Cardiac septum (tissue), 1 donor: ENCODE measurements at regions not wholly inside any gene's neighbourhood (a gene's known extent, or its start where the extent isn't known, plus 50 kb on each side); places are given as distances from the start of the nearest gene placed in this dataset.

Source experiments
- DNase-seq: peaks from one replicate; pipeline ENCODE4 v3.0.0-alpha.2; 2020; ENCODE audit warnings: low spot score
- intact Hi-C: fragments of 100-400 bp; cut with DNase I; formaldehyde crosslinking; loops from one replicate; pipeline ENCODE4 v1.14.0; 2022
- donor health status: DM: no; HTN: no; CAD: no.

GRCh38 chr16:66164581-66165247, 201.8 kb upstream of the CDH5 start:
- no peak for DNase-seq
- intact Hi-C loops, result no loop called here

DNA sequence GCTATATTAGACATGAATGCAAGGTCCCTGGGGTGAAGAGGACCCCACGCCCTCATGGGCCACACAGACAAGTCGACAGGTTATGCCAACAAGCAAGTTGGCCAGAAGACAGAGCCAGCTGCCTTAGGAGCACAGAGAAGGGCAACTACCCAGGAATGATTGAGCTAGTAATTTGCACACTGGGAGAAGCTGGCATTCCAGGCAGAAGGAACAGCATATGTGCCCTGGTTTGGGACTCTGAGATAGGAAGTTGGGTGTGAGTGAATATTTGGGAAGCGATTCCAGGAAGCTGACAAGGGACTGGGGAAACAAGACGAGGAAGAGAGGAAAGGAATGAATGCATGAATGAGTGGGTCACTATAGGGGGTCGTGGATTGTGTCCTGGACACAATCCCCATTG, 203.7 kb upstream of the CDH5 start:
- intact Hi-C loops, result no loop called here
- no peak for DNase-seq

GRCh38 chr16:66161942-66162341, 204.5 kb upstream of the CDH5 start:
- DNase-seq, result no peak
- intact Hi-C loops, result no loop called here

GRCh38 chr16:66161269-66161668, 205.2 kb upstream of the CDH5 start:
- no peak for DNase-seq
- intact Hi-C loops, result no loop called here

DNA sequence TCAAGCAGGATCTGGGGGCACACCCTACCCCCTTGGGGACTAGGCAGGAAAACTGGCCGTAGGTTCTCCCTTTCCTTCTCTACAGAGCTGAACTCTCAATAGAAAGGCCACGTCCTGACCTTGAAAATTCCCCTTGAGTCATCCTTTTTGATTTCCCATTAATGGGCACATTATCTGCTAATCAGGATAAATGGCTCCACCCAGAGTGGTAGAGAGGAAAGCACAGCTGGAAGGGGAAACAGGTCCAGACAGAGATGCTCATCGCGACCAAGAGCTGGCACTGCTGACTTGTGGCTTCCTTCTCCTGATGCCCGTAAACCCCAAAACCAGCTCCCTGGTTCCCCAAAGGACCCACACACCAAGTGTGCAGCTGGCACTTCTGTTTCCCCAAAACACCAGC, 206.5 kb upstream of the CDH5 start:
- intact Hi-C loops, result no loop called here

GRCh38 chr16:66156538-66156937, 210.0 kb upstream of the CDH5 start:
- intact Hi-C loops, result no loop called here
- DNase-seq, result no peak

More for the DNA sequence above, 206.5 kb upstream of the CDH5 start:
- DNase-seq, result no peak

DNA sequence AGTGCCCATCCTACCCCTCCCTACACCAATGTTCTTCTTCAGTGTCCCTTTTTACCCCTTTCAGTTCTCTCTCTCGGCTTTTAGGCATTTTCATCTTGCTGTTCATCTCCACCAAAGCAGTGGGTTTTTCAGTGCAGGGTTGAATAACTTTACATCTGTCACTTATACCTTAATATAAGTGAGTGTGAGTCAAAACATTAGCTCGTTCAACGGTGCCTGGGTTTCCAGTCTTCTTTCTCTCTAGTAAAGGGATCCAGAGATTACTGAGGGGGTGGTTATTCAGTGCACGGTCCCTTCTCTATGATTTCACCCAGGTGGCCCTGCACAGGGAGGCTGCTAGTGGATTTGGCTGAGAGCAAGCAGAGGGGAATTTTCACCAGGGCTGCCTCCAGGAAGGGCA, 210.6 kb upstream of the CDH5 start:
- intact Hi-C loops, result no loop called here

GRCh38 chr16:66154801-66155200, 211.7 kb upstream of the CDH5 start:
- intact Hi-C loops, result no loop called here
- DNase-seq, result no peak

More for the DNA sequence above, 210.6 kb upstream of the CDH5 start:
- no peak for DNase-seq

DNA sequence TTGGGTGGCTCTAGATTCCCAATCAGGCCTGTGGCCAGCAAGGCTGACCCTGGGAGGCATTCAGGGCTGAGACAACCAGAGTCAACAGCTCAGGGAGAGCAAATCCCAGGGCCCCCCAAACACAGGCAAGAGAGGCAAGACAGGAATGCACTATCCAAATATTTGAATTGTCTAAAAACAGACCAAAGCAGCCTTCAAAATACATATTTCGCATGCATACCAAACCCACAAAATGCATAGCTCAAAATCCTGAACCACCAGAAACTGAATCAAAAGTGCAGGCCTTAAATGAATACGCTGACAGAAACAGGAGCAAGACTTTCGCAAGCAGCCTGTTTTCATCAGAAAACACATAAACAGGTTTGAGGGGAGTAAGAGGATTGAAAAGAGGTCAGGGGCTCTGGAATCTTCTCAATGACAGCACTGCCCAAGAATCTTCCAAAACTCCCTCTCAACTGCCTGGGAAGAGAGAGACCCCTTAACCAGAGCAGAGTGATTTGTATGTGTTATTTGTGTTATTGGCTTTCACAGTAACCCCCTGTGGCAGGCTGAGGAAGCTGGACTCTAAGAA, 213.6 kb upstream of the CDH5 start:
- no peak for DNase-seq
- intact Hi-C loops, result no loop called here

- no peak for DNase-seq
- intact Hi-C loops, result no loop called here
Observed at GRCh38 chr16:66152181-66152580, 214.3 kb upstream of the CDH5 start.

GRCh38 chr16:66150698-66151482, 215.6 kb upstream of the CDH5 start:
- intact Hi-C loops, result no loop called here
- DNase-seq, result no peak

GRCh38 chr16:66147291-66147690, 219.2 kb upstream of the CDH5 start:
- intact Hi-C loops, result no loop called here
- no peak for DNase-seq

DNA sequence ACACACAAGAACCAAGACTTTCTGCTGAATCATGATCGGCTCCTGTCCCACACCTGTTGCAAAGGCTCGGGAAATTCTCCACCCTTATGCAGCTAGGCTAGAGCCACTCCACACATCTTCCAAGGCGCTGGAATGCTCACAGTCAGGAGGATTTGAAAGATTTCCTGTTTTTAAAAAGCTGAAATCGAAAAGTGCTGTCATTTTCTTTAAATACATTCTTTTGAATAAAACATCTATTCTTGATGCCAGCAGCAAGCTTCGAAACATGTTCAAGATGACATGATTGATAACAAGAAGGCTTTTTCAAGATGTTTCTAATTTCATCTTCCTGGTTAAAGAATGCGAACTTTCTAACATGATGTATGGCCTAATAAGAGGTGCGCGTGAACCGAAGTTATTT, 219.7 kb upstream of the CDH5 start:
- DNase-seq, result no peak
- intact Hi-C loops, result no loop called here

DNA sequence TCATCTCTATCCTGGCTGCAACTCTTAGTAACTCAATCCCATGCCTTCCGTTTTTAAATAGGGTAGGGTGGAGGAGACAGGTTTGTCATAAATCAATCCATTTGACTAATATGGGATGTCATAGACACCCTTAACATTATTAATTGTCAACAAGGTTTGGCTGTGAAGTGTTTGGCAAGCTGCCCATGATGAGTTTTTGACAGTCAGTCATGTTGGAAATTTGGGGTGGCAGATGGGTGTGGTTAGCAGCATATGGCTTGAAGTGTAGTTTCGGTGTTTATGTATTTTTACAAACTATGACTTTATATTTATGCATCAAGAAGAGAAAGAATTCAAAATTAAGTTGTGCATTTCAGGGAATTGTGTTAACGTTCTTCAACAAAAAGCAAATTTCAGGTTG, 221.8 kb upstream of the CDH5 start:
- no peak for DNase-seq
- intact Hi-C loops, result no loop called here

DNA sequence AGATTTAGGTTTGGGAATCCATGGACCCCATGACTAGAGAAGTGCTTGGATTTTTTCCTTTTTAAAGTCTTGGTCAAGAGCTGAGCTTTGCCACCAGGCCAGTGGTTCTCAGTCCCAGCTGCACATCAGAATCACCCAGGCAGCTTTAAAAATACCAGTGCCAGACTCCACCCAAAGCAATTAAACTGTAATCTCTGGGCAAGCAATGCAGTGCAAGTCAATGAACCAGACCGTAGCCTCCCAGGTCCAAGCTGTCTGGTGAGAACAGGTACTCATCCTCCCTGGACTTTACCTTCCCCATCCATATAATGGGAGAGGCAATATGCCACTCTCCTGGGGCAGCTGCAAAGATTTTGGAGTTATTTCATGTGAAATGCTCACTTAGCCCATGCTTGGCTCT, 223.1 kb upstream of the CDH5 start:
- intact Hi-C loops, result no loop called here
- DNase-seq, result no peak

DNA sequence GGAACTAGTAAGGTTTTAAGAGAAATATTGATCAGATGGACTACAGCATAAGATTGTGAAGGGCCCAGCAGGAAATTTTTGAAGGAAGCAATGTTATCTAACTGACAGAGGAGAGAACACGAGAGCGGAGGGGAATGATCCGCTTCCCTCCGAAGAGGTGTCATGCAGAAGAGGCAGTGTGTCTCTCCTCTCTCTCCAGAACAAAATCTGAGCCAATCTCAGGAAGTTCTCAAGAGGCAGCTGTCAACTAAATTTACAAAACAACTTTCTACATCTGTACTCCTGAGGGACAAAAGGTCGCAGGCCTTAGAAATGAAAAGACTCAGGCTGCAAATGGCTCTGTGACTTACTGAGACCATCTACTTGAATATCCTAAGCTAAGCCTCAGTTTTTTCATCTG, 224.6 kb upstream of the CDH5 start:
- intact Hi-C loops, result no loop called here
- no peak for DNase-seq

GRCh38 chr16:66137853-66138252, 228.6 kb upstream of the CDH5 start:
- intact Hi-C loops, result loop anchor here (10.0 kb wide), 1 partner anchor 103 kb away; no protein-coding TSS in a partner anchor

DNA sequence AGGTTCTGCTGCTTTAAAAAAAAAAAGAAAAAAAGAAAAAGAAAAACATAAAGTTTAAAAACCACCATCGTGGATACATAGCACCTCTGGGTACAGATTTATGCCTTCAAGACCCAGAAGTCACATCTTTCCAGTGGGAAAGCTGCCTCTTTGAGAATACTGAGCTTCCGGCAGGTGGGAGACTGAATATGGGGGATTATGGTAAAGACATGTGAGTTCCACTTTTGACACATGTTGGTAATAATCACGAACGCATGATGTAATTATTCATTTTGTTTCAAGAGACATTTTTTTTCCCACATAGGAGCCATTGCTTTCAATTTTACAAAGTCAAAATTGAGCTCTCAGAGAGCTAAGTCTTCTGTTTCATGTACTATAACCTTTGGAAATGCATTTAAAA, 229.7 kb upstream of the CDH5 start:
- no peak for DNase-seq
- intact Hi-C loops, result loop anchor here (10.0 kb wide), 1 partner anchor 102 kb away; no protein-coding TSS in a partner anchor

More at GRCh38 chr16:66137853-66138252, 228.6 kb upstream of the CDH5 start:
- no peak for DNase-seq

DNA sequence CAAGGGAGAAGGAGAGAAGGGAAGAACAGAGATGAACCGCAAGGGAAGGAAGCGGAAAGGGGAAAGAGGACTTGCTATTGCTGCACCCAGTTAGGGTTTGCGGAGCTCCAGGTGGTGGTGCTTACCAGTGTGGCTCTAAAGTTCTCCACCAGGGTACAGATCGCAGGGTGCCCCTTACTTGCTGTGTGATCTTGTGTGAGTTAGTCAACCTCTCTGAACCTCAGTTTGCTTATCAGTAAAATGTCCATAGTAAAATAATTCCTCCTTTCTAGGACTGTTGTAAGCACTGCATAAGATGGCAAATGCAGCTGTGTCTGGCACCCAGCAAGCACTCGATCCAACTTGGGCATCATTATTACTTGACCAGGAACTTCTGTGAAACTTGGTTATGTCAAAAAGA, 230.7 kb upstream of the CDH5 start:
- intact Hi-C loops, result loop anchor here (10.0 kb wide), 1 partner anchor 101 kb away; no protein-coding TSS in a partner anchor
- DNase-seq, result no peak

GRCh38 chr16:66135421-66135831, 231.1 kb upstream of the CDH5 start:
- peak; percentile 83 for DNase-seq
- intact Hi-C loops, result loop anchor here (10.0 kb wide), 1 partner anchor 101 kb away; no protein-coding TSS in a partner anchor

DNA sequence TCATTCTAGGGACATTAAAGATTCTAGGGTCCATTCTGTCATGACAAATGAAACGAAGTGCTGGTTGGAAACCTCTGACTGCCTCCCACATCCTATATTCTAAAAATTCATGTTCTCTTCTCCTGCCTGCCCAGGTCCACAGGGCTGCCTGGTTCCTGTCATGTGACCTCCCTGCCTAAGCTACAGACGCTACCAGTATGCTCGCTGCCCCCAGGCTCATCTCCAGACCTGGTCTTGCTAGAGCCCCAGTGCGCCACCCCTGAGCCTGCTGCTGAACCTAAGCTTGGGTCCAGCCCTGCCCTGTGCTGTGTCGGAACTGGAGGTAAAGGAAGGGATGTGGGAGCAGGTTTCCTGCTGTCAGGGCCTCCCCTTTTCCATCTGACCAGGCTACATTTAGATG, 231.6 kb upstream of the CDH5 start:
- DNase-seq, result no peak
- intact Hi-C loops, result loop anchor here (10.0 kb wide), 1 partner anchor 100 kb away; no protein-coding TSS in a partner anchor
